Mammary epithelial cell (primary cell): ENCODE measurements at regions not wholly inside any gene's neighbourhood (a gene's known extent, or its start where the extent isn't known, plus 50 kb on each side); places are given as distances from the start of the nearest gene placed in this dataset.

ENCODE experiments used
- EZH2 ChIP-seq: IDR thresholded peaks from 2 replicates; pipeline ENCODE4 v1.6.1; 2012; ENCODE audit warnings: low read length, inconsistent platforms, borderline replicate concordance
- TF ChIP-seq, protein P1 (sequence below), 2 donors: IDR thresholded peaks in 1 of 2; conservative IDR thresholded peaks in 1 of 2; 2 replicates each; pipeline ENCODE4 v1.5.1; 2011 to 2012; ENCODE audit warnings: inconsistent platforms in 2 of 2, low read length in 2 of 2, mild to moderate bottlenecking in 2 of 2, control low read depth in 1 of 2, low read depth in 1 of 2; ENCODE audit not compliant: insufficient read depth in 1 of 2; ENCODE audit errors: extremely low read depth in 1 of 2

DNA sequence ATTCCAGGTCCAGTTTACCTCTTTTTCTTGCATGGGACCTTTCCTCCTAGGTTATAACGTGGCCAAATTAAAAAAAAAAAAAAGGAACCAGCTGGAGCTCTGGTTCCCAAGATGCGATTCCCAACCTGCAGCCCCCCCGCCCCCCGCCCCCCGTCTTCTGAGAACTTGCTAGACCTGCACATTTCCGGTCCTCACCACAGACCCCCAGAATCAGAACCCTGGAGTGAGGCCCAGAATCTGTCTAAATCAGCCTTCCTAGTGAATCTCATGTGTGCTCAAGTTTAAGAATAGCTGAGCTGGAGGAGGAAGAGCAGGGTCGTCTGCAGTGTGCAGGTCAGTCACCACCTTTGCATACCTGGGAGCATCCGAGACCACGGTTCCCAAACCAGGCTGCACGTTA is 144.2 kb downstream of the KLF6 start:
- TF ChIP-seq, protein P1, sequence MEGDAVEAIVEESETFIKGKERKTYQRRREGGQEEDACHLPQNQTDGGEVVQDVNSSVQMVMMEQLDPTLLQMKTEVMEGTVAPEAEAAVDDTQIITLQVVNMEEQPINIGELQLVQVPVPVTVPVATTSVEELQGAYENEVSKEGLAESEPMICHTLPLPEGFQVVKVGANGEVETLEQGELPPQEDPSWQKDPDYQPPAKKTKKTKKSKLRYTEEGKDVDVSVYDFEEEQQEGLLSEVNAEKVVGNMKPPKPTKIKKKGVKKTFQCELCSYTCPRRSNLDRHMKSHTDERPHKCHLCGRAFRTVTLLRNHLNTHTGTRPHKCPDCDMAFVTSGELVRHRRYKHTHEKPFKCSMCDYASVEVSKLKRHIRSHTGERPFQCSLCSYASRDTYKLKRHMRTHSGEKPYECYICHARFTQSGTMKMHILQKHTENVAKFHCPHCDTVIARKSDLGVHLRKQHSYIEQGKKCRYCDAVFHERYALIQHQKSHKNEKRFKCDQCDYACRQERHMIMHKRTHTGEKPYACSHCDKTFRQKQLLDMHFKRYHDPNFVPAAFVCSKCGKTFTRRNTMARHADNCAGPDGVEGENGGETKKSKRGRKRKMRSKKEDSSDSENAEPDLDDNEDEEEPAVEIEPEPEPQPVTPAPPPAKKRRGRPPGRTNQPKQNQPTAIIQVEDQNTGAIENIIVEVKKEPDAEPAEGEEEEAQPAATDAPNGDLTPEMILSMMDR (conservative IDR thresholded peaks at IDR 0.05 in 1 of 2, IDR thresholded peaks at IDR 0.05 in 1 of 2; ENCODE audit: extremely low read depth in 1 of 2, insufficient read depth in 1 of 2, low read depth in 1 of 2, low read length in 2 of 2) = no peak
- TF ChIP-seq EZH2 = no peak
